NCI-H1092 treated with DMSO at 0.1 percent for 48 hours (cell line): ENCODE measurements at regions not wholly inside any gene's neighbourhood (a gene's known extent, or its start where the extent isn't known, plus 50 kb on each side); places are given as distances from the start of the nearest gene placed in this dataset.
A peak's percentile ranks its signal among the peaks of the same experiment; 100 is the strongest.
"Not testable (repeated sequence)": the region's sequence is repeated elsewhere in the genome, so short reads cannot be mapped to it uniquely, and the experiment has no call there.

ENCODE experiments used
- DNase-seq: peaks from one replicate; lab custom pipeline; 2025; lab: John Stamatoyannopoulos, UW

- not testable (repeated sequence) for DNase-seq
These were observed 202.4 kb downstream of the RTP5 start for GRCh38 chr2:242071936-242072335.

- no peak for DNase-seq
These were observed 205.6 kb downstream of the RTP5 start for GRCh38 chr2:242075168-242075567.

- DNase-seq: no peak
These were observed 206.2 kb downstream of the RTP5 start for GRCh38 chr2:242075696-242076095.

- DNase-seq: not testable (repeated sequence)
These were observed 206.7 kb downstream of the RTP5 start for GRCh38 chr2:242076184-242076583.

- not testable (repeated sequence) for DNase-seq
These were observed 208.9 kb downstream of the RTP5 start for GRCh38 chr2:242078426-242078825.

GRCh38 chr2:242079792-242080191 lies 210.3 kb downstream of the RTP5 start:
- not testable (repeated sequence) for DNase-seq

GRCh38 chr2:242080575-242081214 lies 211.2 kb downstream of the RTP5 start:
- not testable (repeated sequence) for DNase-seq

GRCh38 chr2:242084034-242084433 lies 214.5 kb downstream of the RTP5 start:
- not testable (repeated sequence) for DNase-seq

- not testable (repeated sequence) for DNase-seq
These were observed 215.6 kb downstream of the RTP5 start for GRCh38 chr2:242085024-242085674.

GRCh38 chr2:242085941-242086621 lies 216.6 kb downstream of the RTP5 start:
- no peak for DNase-seq

- not testable (repeated sequence) for DNase-seq
These were observed 218.5 kb downstream of the RTP5 start for GRCh38 chr2:242088044-242088443.

GRCh38 chr2:242088471-242089212 lies 219.1 kb downstream of the RTP5 start:
- DNase-seq: peak; percentile 73

GRCh38 chr2:242089213-242089549 lies 219.7 kb downstream of the RTP5 start:
- DNase-seq: not testable (repeated sequence)

GRCh38 chr2:242097278-242097677 lies 227.7 kb downstream of the RTP5 start:
- DNase-seq: not testable (repeated sequence)

GRCh38 chr2:242098034-242098433 lies 228.5 kb downstream of the RTP5 start:
- DNase-seq: no peak

- no peak for DNase-seq
These were observed 229.1 kb downstream of the RTP5 start for GRCh38 chr2:242098445-242099128.

GRCh38 chr2:242103093-242103492 lies 233.6 kb downstream of the RTP5 start:
- DNase-seq: not testable (repeated sequence)

- not testable (repeated sequence) for DNase-seq
These were observed 234.8 kb downstream of the RTP5 start for GRCh38 chr2:242104202-242104956.

GRCh38 chr2:242107065-242107464 lies 237.5 kb downstream of the RTP5 start:
- not testable (repeated sequence) for DNase-seq

- DNase-seq: not testable (repeated sequence)
These were observed 239.4 kb downstream of the RTP5 start for GRCh38 chr2:242108797-242109500.
